T-helper 1 cell (primary cell): ENCODE measurements at regions not wholly inside any gene's neighbourhood (a gene's known extent, or its start where the extent isn't known, plus 50 kb on each side); places are given as distances from the start of the nearest gene placed in this dataset.

Experiments
- DNase-seq, 5 donors: peaks; one replicate each; pipeline ENCODE4 v3.0.0-alpha.2; 2012 to 2020

DNA sequence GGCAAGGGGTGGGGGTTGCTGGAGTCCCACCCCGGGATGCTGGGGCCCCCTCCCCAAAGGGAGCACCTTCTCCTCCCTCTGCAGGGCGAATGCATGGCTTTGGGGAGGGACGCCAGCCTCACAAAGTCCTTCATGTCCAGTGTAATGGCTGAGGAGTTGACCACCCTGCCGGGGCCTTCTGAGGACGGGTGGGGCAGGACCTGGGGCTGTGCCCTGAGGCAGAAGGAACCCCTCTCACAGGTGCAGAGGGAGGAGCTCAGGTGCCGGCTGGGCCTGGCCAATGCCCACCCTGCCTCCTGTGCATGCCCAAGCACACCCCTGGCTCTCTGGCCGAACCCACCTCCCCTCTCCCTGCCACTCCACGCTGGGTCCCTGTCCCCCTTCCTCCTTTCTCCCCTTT, 64.3 kb upstream of the RNU6ATAC start:
- DNase-seq: no peak

GRCh38 chr9:134229466-134230091, 65.2 kb upstream of the RNU6ATAC start:
- DNase-seq: no peak

DNA sequence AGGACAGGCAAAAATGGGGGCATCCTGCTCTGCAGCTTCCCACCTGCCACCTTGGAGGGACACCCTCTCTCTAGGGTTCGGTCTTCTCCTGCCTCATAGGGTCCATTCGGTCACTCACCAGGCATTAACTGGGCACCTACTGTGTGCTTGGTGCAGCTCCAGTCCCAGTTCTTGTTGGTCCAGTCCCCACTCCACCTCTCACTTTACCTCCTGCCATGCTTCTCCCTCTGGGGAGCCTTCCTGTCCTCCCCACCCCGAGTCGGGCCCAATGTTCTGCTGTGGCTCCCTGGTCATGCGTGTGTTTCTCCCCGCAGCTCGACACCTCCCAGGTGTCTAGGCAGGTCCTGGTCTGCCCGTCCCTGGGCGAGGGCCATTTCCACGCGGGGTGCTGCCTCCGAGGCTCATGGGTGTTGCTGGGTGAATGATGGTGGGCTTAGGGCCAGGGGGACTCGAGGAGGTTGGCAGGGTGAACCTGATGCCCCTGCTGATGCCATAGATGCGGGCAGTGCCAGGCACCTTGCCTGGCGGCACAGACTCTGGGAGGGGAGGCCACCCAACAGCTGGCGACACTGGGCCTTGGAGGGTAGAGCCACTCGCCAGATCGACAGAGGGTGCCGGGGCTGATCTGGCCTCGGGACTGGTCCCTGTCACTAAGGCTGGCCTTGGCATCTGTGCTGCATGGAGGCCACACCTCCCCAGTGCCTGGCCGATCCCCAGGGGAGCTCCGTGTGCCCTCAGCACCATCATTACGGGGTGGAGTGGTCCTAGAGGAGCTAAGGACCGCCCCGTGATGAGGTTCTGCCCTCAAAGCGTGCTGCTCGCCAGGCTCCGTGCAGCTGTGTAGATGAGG, 66.0 kb upstream of the RNU6ATAC start:
- DNase-seq: no peak

- DNase-seq: no peak
Observed at GRCh38 chr9:134230942-134231325, 66.6 kb upstream of the RNU6ATAC start.

- DNase-seq: no peak
Observed at GRCh38 chr9:134231330-134231745, 67.0 kb upstream of the RNU6ATAC start.

DNA sequence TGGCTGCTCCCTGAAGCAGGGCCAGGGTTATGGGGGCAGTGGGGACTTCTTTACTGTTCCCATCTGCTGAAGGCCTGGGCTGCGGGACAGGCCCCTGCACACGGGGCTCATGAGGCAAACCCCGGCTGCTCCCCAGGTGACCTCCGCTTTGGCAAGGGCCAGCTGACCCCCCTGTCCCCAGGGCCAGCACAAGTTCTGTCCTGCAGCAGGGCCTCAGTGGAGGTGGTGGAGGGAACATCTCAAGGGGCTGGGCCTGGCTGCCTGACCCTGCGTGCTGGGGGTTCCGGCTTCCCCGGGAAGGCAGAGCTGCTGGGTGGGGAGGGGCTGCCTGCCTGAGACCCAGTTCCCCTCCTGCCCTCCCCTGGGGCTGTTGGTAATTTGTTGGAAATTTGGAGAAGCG, 67.4 kb upstream of the RNU6ATAC start:
- DNase-seq: no peak

- DNase-seq: no peak
Observed at GRCh38 chr9:134233022-134233421, 68.7 kb upstream of the RNU6ATAC start.

DNA sequence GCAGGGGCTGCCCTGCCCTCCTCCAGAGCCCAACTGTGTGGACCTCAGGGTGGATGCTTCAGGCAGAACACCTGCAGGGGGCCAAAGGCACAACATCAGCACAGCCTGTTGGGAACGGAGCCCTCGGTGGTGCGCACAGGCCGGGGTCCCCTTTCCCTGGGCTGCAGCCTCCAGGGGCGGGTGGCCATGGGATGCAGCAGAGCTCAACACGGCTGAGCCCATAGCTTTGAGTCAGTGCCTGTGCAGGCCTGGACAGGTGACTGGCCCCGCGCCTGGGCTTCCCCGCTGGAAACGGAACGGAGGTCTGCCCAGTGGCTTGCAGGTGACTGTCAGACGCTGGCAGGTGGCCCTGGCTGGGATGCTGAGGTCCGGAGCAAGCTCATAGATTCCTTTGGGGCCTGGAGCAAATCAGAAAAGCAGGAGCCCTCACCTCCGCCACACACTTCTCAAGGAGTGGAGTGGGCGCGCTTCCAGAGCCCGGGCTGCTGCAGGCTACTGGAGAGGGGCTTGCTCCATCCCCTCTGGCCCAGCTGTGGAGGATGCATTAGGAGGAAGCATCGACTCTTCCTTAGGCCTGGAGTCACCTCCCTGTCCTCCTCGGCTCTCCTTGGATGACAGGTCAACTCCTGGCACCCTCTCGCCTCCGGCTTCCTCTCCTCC, 69.8 kb upstream of the RNU6ATAC start:
- no peak for DNase-seq

DNA sequence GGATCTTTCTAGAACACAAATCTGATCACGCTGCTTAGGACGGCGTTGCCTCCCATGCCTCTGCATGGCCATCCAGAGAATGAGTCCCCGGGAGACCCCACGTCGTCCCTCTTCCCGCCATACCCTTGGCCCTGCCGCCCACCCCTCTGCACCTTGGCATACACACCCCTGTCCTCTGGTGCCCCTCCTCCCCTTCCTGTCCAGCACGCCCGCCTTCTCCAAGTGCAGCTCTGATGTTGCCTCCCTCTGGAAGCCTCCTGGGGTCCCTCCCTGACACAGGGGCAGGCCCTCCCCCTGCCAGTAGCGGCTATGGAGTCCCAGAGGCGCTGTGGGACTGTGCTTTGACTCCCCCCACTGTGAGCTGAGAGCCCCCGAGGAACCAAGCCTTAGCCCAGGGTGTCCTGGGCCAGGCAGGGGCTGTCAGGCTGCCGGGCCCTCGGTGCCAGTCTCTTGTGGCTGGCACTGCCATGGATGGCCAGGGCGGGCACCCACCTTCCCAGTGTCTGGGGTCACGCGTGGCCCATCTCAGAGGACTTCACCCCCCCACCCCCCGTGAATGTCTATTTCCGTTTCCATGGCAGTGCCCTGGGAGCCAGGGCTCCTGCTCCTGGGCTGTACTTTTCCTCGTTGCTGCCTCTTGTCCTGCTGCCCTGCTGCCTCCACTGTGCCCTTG, 70.5 kb upstream of the RNU6ATAC start:
- DNase-seq: no peak

- no peak for DNase-seq
Observed at GRCh38 chr9:134235366-134235765, 71.0 kb upstream of the RNU6ATAC start.

DNA sequence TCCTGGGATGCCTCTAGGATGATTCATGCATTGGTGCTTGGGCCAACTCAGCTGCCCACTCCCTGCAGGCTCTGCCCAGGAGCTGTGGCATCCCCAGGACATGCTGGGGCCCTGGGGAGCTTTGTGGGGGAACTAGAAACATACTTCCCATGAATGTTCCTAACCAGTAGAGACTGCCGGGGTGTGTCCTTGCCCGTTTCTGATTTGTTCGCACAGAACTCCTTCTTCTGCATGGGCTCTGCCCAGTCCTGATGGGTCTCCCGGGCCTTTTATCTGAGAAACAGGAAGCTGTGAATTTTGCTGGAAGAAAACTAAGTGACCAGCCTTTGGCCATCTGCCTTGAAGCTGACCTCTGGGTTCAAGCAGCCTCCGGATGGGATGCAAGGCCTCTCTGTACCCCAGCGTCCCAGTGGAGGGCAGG, 71.6 kb upstream of the RNU6ATAC start:
- DNase-seq: no peak

GRCh38 chr9:134236935-134237629, 72.7 kb upstream of the RNU6ATAC start:
- no peak for DNase-seq

DNA sequence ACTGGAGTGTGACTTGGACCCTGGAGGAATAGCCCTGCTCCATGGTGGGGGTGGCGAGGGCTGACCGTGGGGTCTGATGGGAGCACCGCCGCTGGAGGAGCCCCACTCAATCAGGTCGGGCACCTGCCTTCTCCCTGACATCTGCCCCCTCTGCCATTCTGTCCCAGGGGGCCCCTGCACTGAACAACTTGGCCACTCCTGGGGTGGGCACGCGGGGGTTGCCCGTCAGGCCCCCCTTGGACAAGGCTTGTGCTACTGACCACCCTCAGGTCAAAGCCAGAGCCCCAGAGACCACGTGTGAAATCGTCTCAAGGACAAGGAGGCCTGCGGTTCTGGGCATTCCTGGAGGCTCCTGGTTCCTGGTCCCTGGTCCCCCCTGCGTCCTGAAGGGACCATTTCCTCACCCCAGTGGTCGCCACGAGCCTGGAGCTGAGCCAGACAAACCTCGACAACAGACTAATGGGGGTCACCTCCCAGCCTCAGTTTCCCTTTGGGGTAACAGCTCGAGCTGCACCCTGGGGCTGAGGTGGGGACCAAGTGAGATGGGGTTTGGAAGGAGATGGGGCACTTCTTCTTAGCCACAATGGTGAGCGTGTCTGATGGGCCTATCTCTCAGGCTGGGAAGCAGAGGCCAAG, 73.4 kb upstream of the RNU6ATAC start:
- no peak for DNase-seq

DNA sequence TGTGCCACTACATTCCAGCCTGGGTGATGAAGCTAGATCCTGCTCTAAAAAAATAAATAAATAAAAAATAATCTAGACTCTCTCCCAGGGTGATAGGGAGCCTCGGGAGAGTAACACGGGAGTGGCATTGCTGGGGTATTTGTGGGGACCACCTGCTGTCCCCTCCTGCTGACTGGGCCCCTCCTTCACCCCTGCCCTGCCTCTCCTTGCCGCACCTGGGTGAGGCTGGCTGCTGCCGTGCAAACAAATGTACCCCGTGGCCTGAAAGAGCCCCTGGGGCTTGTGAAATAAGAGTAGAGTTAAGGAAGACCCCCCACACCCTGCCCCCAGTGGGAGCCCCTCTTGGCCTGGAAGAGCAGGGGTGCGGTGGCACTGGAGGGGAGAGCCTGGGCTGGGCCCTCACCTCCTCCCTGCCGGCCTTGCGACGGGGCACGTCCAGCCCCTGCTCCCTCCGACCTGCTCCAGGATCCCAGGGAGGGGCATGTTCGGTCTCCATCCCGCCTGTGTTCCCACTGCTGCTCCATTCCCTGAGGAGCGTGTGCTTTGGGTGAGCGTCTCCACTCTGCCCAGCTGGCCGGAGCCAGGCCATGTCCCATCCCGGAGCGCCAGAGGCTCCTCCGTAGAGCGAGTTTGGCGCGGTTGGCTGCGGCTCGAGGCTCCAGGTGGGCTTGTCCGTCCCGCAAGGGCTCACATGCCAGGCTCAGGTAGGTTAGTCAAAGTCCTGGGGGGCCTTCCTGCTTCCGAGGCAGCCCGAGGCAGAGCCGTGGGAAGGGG, 75.0 kb upstream of the RNU6ATAC start:
- no peak for DNase-seq

- DNase-seq: no peak
Observed at GRCh38 chr9:134239939-134240338, 75.6 kb upstream of the RNU6ATAC start.

DNA sequence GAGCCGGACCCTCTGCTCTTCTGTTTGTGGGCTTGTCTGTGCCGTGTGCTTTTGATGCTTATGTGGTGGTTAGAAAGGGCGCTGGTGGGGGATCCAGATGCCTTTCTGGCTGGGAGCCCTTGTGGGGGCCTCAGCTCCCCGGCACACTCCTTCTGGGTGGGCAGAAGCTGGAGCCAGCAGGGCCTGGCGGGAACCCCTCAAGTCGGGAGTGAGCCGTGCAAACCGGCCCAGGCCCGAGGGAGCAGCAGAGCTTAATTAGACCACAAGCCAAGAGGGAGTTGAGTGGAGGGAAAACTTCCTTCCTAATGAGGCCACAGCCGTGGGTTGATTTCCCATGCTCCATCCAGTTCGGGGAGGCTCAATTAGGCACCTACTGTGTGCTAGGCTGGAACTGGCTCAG, 76.0 kb upstream of the RNU6ATAC start:
- no peak for DNase-seq

- no peak for DNase-seq
Observed at GRCh38 chr9:134242706-134243105, 78.3 kb upstream of the RNU6ATAC start.

- DNase-seq: peak in 1 of 5 donors; percentile 13
Observed at GRCh38 chr9:134243778-134244467, 79.6 kb upstream of the RNU6ATAC start.

- DNase-seq: no peak
Observed at GRCh38 chr9:134245179-134245578, 80.8 kb upstream of the RNU6ATAC start.

- no peak for DNase-seq
Observed at GRCh38 chr9:134247918-134248631, 78.2 kb upstream of the RXRA start.
